Caco-2 (cell line): ENCODE measurements at regions not wholly inside any gene's neighbourhood (a gene's known extent, or its start where the extent isn't known, plus 50 kb on each side); places are given as distances from the start of the nearest gene placed in this dataset.

Experiments
- BruUV-seq: library from RNA; stranded (reverse); fragments of 400-500 nt; replicated peaks from 2 replicates; lab custom pipeline; 2021; lab: Mats Ljungman, UMichigan
- CTCF ChIA-PET: fragments of 300-600 bp; sonication (Branson Sonifier 250); formaldehyde crosslinking; loops from one replicate; lab custom pipeline; 2022; ENCODE audit warnings: antibody characterized with exemption; lab: Charles Lee
- POLR2A ChIA-PET: fragments of 300-600 bp; sonication (Branson Sonifier 250); formaldehyde crosslinking; loops from one replicate; lab custom pipeline; 2022; ENCODE audit warnings: antibody characterized with exemption; lab: Charles Lee
- DNase-seq, 2 experiments: peaks; one replicate each; pipeline versions ENCODE4 v3.0.0 to v3.0.0-alpha.2; 2020 to 2022
- H3K27me3 ChIP-seq: replicated peaks from 2 replicates; pipeline ENCODE4 v1.6.0; 2011; ENCODE audit warnings: low read length; ENCODE audit not compliant: control insufficient read depth, insufficient read depth
- H3K36me3 ChIP-seq: 2 replicates; pipeline ENCODE4 v1.5.1; 2011; ENCODE audit warnings: low read length; ENCODE audit not compliant: control insufficient read depth, insufficient read depth
- H3K4me1 ChIP-seq: fragments of 250-450 bp; sonication (Bioruptor Pico); 2 replicates; pipeline ENCODE4 v1.5.1; 2020; ENCODE audit warnings: mild to moderate bottlenecking
- H3K4me3 ChIP-seq: 2 replicates; pipeline ENCODE4 v1.5.1; 2011; ENCODE audit warnings: low read depth, mild to moderate bottlenecking, control low read depth, low read length
- H3K9me3 ChIP-seq: fragments of 250-450 bp; sonication (Bioruptor Pico); 2 replicates; pipeline ENCODE4 v1.5.1; 2020; ENCODE audit warnings: mild to moderate bottlenecking, moderate library complexity
- H3K27ac Mint-ChIP-seq: one replicate; pipeline ENCODE4 v1.8.0; 2022; ENCODE audit warnings: mixed read lengths; ENCODE audit not compliant: unreplicated experiment
- H3K27me3 Mint-ChIP-seq: one replicate; pipeline ENCODE4 v1.8.0; 2022; ENCODE audit warnings: mixed read lengths; ENCODE audit not compliant: insufficient read depth, unreplicated experiment
- H3K36me3 Mint-ChIP-seq: one replicate; pipeline ENCODE4 v1.8.0; 2022; ENCODE audit warnings: mild to moderate bottlenecking, mixed read lengths; ENCODE audit not compliant: insufficient read depth, unreplicated experiment
- H3K4me1 Mint-ChIP-seq: one replicate; pipeline ENCODE4 v1.8.0; 2022; ENCODE audit warnings: low read depth, mixed read lengths; ENCODE audit not compliant: unreplicated experiment
- H3K4me3 Mint-ChIP-seq: one replicate; pipeline ENCODE4 v1.8.0; 2022; ENCODE audit warnings: mild to moderate bottlenecking, moderate library complexity, mixed read lengths; ENCODE audit not compliant: unreplicated experiment
- H3K9me3 Mint-ChIP-seq: one replicate; pipeline ENCODE4 v1.8.0; 2022; ENCODE audit warnings: mixed read lengths; ENCODE audit not compliant: unreplicated experiment
- CTCF ChIP-seq, 2 experiments: fragments of 200-600 bp in 1 of 2; IDR thresholded peaks; 1 replicate in 1 of 2; 2 replicates in 1 of 2; pipeline versions ENCODE4 v1.5.1 to v1.8.0; 2011 to 2022; ENCODE audit warnings: antibody characterized with exemption in 1 of 2, control low read depth in 1 of 2, inconsistent platforms in 1 of 2, low read depth in 1 of 2, low read length in 1 of 2, mild to moderate bottlenecking in 1 of 2, moderate library complexity in 1 of 2; ENCODE audit not compliant: insufficient read depth in 1 of 2, severe bottlenecking in 1 of 2, unreplicated experiment in 1 of 2
- intact Hi-C: fragments of 100-400 bp; cut with micrococcal nuclease; formaldehyde crosslinking; loops from one replicate; pipeline ENCODE4 v1.10.0; 2022; ENCODE audit not compliant: unreplicated experiment

- no peak for TF ChIP-seq CTCF (IDR thresholded peaks at IDR 0.05; ENCODE audit: insufficient read depth in 1 of 2, low read depth in 1 of 2, low read length in 1 of 2, severe bottlenecking in 1 of 2, unreplicated experiment in 1 of 2)
- DNase-seq, result no peak
- Histone ChIP-seq H3K27me3 (no peaks in the 10 kb centered on the region), H3K4me1 (no peaks in the 10 kb centered on the region), H3K4me3 (no peak overlapping the region), H3K9me3 (no peaks in the 10 kb centered on the region), H3K36me3 (no peaks in the 10 kb centered on the region)
- peaks cover 10% of the 10 kb centered on the region for H3K4me1 Mint-ChIP-seq
- POLR2A ChIA-PET, result no interaction called here
- H3K36me3 Mint-ChIP-seq, result no peaks in the 10 kb centered on the region
- intact Hi-C loops, result no loop called here
- CTCF ChIA-PET, result no interaction called here
- H3K27me3 Mint-ChIP-seq, result no peaks in the 10 kb centered on the region
- BruUV-seq, result no TSS peak
- no peak overlapping the region for H3K4me3 Mint-ChIP-seq
- H3K9me3 Mint-ChIP-seq, result no peaks in the 10 kb centered on the region
- H3K27ac Mint-ChIP-seq, result no peak overlapping the region
These were observed 324.7 kb downstream of the MYCN start for GRCh38 chr2:16264931-16265540.

GRCh38 chr2:16264491-16264890 lies 324.1 kb downstream of the MYCN start:
- Histone ChIP-seq H3K4me3 (no peak overlapping the region), H3K36me3 (no peaks in the 10 kb centered on the region), H3K27me3 (no peaks in the 10 kb centered on the region), H3K4me1 (no peaks in the 10 kb centered on the region; the same call in 1 of the 2 replicates), H3K9me3 (no peaks in the 10 kb centered on the region)
- POLR2A ChIA-PET, result no interaction called here
- Mint-ChIP-seq H3K27ac (no peak overlapping the region), H3K9me3 (no peaks in the 10 kb centered on the region), H3K4me1 (peaks cover 10% of the 10 kb centered on the region), H3K4me3 (no peak overlapping the region), H3K27me3 (no peaks in the 10 kb centered on the region), H3K36me3 (no peaks in the 10 kb centered on the region)
- no peak for DNase-seq
- intact Hi-C loops, result no loop called here
- CTCF ChIA-PET, result no interaction called here
- BruUV-seq, result no TSS peak
- TF ChIP-seq CTCF (IDR thresholded peaks at IDR 0.05; ENCODE audit: insufficient read depth in 1 of 2, low read depth in 1 of 2, low read length in 1 of 2, severe bottlenecking in 1 of 2, unreplicated experiment in 1 of 2), result no peak

GRCh38 chr2:16263241-16263890 lies 323.0 kb downstream of the MYCN start:
- no peaks in the 10 kb centered on the region for H3K9me3 ChIP-seq
- ChIA-PET CTCF (no interaction called here), POLR2A (no interaction called here)
- no peaks in the 10 kb centered on the region for H3K9me3 Mint-ChIP-seq
- no peak for DNase-seq
- no peak overlapping the region for H3K4me3 ChIP-seq
- no peaks in the 10 kb centered on the region for H3K36me3 Mint-ChIP-seq
- H3K36me3 ChIP-seq, result no peaks in the 10 kb centered on the region
- intact Hi-C loops, result no loop called here
- no peak overlapping the region for H3K4me3 Mint-ChIP-seq
- H3K27me3 Mint-ChIP-seq, result no peaks in the 10 kb centered on the region
- no peaks in the 10 kb centered on the region for H3K27me3 ChIP-seq
- H3K4me1 ChIP-seq, result peaks cover 9% of the 10 kb centered on the region; the same call in 1 of the 2 replicates
- H3K27ac Mint-ChIP-seq, result no peak overlapping the region
- TF ChIP-seq CTCF (IDR thresholded peaks at IDR 0.05; ENCODE audit: insufficient read depth in 1 of 2, low read depth in 1 of 2, low read length in 1 of 2, severe bottlenecking in 1 of 2, unreplicated experiment in 1 of 2), result no peak
- H3K4me1 Mint-ChIP-seq, result peaks cover 13% of the 10 kb centered on the region
- no TSS peak for BruUV-seq
